ENCODE measurements at regions not wholly inside any gene's neighbourhood (a gene's known extent, or its start where the extent isn't known, plus 50 kb on each side); places are given as distances from the start of the nearest gene placed in this dataset.
A peak's percentile ranks its signal among the peaks of the same experiment; 100 is the strongest.
"Not testable (repeated sequence)": the region's sequence is repeated elsewhere in the genome, so short reads cannot be mapped to it uniquely, and the experiment has no call there.

GRCh38 chr4:132479543-132479942 is 669.6 kb upstream of the PCDH10 start:
- DNase-seq (ENCODE audit: low read depth), result no peak
- TF ChIP-seq CTCF (conservative IDR thresholded peaks at IDR 0.05; ENCODE audit: low read depth, low read length), result no peak
- H3K4me3 ChIP-seq (ENCODE audit: low read length), result no peak overlapping the region

- no peak for TF ChIP-seq CTCF (conservative IDR thresholded peaks at IDR 0.05; ENCODE audit: low read depth, low read length)
- no peak overlapping the region for H3K4me3 ChIP-seq (ENCODE audit: low read length)
- no peak for DNase-seq (ENCODE audit: low read depth)
Measured at GRCh38 chr4:132488555-132488954, 660.5 kb upstream of the PCDH10 start.

- no peak for DNase-seq (ENCODE audit: low read depth)
- H3K4me3 ChIP-seq (ENCODE audit: low read length), result no peak overlapping the region
- TF ChIP-seq CTCF (conservative IDR thresholded peaks at IDR 0.05; ENCODE audit: low read depth, low read length), result peak; percentile 9
Measured at GRCh38 chr4:132493476-132493875, 655.6 kb upstream of the PCDH10 start.

- H3K4me3 ChIP-seq (ENCODE audit: low read length); DNase-seq (ENCODE audit: low read depth): not testable (repeated sequence)
Measured at GRCh38 chr4:132495267-132495812, 653.8 kb upstream of the PCDH10 start.

GRCh38 chr4:132498215-132498614 is 650.9 kb upstream of the PCDH10 start:
- no peak for TF ChIP-seq CTCF (conservative IDR thresholded peaks at IDR 0.05; ENCODE audit: low read depth, low read length)
- H3K4me3 ChIP-seq (ENCODE audit: low read length), result no peak overlapping the region
- no peak for DNase-seq (ENCODE audit: low read depth)

GRCh38 chr4:132502096-132502552 is 647.0 kb upstream of the PCDH10 start:
- H3K4me3 ChIP-seq (ENCODE audit: low read length), result no peak overlapping the region
- TF ChIP-seq CTCF (conservative IDR thresholded peaks at IDR 0.05; ENCODE audit: low read depth, low read length), result no peak
- DNase-seq (ENCODE audit: low read depth), result no peak

GRCh38 chr4:132504438-132504837 is 644.7 kb upstream of the PCDH10 start:
- no peak overlapping the region for H3K4me3 ChIP-seq (ENCODE audit: low read length)
- no peak for DNase-seq (ENCODE audit: low read depth)
- TF ChIP-seq CTCF (conservative IDR thresholded peaks at IDR 0.05; ENCODE audit: low read depth, low read length), result no peak

GRCh38 chr4:132506568-132506967 is 642.5 kb upstream of the PCDH10 start:
- TF ChIP-seq CTCF (conservative IDR thresholded peaks at IDR 0.05; ENCODE audit: low read depth, low read length), result no peak
- DNase-seq (ENCODE audit: low read depth), result no peak

More at GRCh38 chr4:132506568-132506967, 642.5 kb upstream of the PCDH10 start:
- H3K4me3 ChIP-seq (ENCODE audit: low read length), result no peak overlapping the region

All from retinal pigment epithelial cell (primary cell).